ENCODE measurements at regions not wholly inside any gene's neighbourhood (a gene's known extent, or its start where the extent isn't known, plus 50 kb on each side); places are given as distances from the start of the nearest gene placed in this dataset.

DNA sequence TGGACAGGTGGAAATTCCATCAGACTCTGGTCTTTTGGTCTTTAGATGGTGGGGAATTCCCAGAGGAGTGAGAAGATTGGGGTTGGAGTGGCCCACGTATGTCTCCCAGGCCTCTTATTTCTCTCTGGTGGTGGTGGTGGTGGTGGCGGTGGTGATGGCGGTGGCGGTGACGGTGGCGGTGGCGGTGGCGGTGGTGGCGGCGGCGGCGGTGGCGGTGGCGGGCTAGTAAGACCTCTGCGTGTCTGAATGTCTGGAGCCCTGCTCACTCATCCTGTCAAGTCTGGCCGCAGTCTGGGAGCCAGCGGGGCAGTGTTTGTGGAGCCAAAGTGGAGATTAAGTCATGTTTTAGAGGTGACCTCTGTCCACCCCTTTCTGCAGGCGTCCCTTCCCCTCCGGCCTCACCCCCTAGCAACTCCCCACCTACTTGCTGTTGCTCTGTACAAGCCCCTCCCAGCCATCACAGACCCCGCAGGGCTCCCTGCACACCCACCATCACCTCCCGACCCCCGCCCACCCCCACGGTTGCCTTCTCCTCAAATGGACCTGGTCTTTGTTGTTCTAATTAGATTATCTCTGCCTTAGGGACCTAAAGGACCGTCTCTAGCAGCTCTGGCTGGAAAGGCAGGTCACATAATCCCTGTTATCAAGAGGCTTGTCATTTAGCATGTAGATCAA, 165.0 kb upstream of the TBX20 start:
- CTCF ChIA-PET = no interaction called here
- intact Hi-C loops (cut with micrococcal nuclease; ENCODE audit: unreplicated experiment) = no loop called here
- H3K4me3 ChIP-seq (ENCODE audit: low read depth, low read length, poor library complexity, severe bottlenecking) = no peak overlapping the region
- TF ChIP-seq, protein P1, sequence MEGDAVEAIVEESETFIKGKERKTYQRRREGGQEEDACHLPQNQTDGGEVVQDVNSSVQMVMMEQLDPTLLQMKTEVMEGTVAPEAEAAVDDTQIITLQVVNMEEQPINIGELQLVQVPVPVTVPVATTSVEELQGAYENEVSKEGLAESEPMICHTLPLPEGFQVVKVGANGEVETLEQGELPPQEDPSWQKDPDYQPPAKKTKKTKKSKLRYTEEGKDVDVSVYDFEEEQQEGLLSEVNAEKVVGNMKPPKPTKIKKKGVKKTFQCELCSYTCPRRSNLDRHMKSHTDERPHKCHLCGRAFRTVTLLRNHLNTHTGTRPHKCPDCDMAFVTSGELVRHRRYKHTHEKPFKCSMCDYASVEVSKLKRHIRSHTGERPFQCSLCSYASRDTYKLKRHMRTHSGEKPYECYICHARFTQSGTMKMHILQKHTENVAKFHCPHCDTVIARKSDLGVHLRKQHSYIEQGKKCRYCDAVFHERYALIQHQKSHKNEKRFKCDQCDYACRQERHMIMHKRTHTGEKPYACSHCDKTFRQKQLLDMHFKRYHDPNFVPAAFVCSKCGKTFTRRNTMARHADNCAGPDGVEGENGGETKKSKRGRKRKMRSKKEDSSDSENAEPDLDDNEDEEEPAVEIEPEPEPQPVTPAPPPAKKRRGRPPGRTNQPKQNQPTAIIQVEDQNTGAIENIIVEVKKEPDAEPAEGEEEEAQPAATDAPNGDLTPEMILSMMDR (conservative IDR thresholded peaks at IDR 0.05; ENCODE audit: low read depth, low read length) = no peak
- TF ChIP-seq EZH2 (IDR thresholded peaks at IDR 0.05; ENCODE audit: borderline replicate concordance, low read depth, low read length, poor library complexity, severe bottlenecking) = no peak
- BruUV-seq (replicated peaks) = no TSS peak
- no peak for DNase-seq (ENCODE audit: low spot score)
- no peaks in the 10 kb centered on the region for H3K27me3 ChIP-seq (replicated peaks; ENCODE audit: insufficient read depth, low read depth, low read length, poor library complexity)
- no peaks in the 10 kb centered on the region for H3K9me3 ChIP-seq (ENCODE audit: low read depth, low read length, poor library complexity, severe bottlenecking)
- POLR2A ChIA-PET (ENCODE audit: low non-redundant PET) = interaction anchor here (0.5 kb wide), 1 partner anchor 294 kb away, joined by 5 read pairs; no protein-coding TSS in a partner anchor
- H3K36me3 ChIP-seq (ENCODE audit: insufficient read depth, low read length, poor library complexity, severe bottlenecking) = no peaks in the 10 kb centered on the region
- no peaks in the 10 kb centered on the region for H3K4me1 ChIP-seq (ENCODE audit: insufficient read depth, low read length, poor library complexity, severe bottlenecking)
- no peak overlapping the region for H3K27ac ChIP-seq (ENCODE audit: low read depth, low read length, poor library complexity, severe bottlenecking)

DNA sequence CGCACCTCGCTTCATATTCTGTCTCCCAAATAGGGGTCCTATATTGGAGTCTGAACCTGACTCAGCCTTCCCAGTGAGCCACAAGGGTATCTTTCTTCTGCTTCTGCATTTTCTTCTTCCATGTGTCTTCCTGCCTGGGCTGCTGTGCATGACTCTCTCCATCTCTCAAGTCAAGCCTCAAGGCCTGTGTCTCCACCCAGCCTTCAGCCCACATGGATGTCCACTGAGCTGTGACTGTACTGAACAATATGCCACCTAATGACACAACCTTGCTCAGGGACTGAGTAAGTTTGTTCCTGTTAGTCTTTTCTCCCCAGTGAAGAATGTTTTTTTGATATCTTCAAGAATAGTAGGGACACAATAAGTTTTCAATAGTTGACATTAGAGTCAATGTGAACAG, 162.7 kb upstream of the TBX20 start:
- intact Hi-C loops (cut with micrococcal nuclease; ENCODE audit: unreplicated experiment) = no loop called here
- Histone ChIP-seq H3K36me3 (ENCODE audit: insufficient read depth, low read length, poor library complexity, severe bottlenecking) (no peaks in the 10 kb centered on the region), H3K9me3 (ENCODE audit: low read depth, low read length, poor library complexity, severe bottlenecking) (no peaks in the 10 kb centered on the region), H3K4me3 (ENCODE audit: low read depth, low read length, poor library complexity, severe bottlenecking) (no peak overlapping the region), H3K4me1 (ENCODE audit: insufficient read depth, low read length, poor library complexity, severe bottlenecking) (no peaks in the 10 kb centered on the region), H3K27ac (ENCODE audit: low read depth, low read length, poor library complexity, severe bottlenecking) (no peak overlapping the region), H3K27me3 (replicated peaks; ENCODE audit: insufficient read depth, low read depth, low read length, poor library complexity) (no peaks in the 10 kb centered on the region)
- ChIA-PET POLR2A (ENCODE audit: low non-redundant PET) (no interaction called here), CTCF (no interaction called here)
- BruUV-seq (replicated peaks) = no TSS peak
- TF ChIP-seq, protein P1 (conservative IDR thresholded peaks at IDR 0.05; ENCODE audit: low read depth, low read length) = no peak
- no peak for TF ChIP-seq EZH2 (IDR thresholded peaks at IDR 0.05; ENCODE audit: borderline replicate concordance, low read depth, low read length, poor library complexity, severe bottlenecking)
- DNase-seq (ENCODE audit: low spot score) = no peak

DNA sequence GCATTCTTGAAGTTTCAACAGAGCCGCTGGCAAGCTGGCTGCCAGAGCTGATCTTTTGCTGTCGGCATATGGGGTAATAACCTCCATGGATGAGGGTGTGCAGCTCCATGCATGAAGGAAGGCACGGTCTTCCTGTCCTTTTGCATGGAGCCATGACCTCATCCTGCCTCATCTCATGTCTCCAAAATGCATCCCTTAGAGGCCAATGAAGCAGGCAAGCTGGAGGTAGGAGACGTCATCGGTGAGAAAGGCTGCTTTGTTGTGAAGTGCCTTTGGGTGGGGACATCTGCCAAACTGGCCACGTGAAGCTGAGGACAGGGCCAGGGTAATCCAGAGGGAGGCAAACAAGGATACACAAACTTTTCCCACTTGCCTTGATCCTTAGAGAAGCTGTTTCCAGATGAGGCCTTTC, 161.5 kb upstream of the TBX20 start:
- Histone ChIP-seq H3K27ac (ENCODE audit: low read depth, low read length, poor library complexity, severe bottlenecking) (no peak overlapping the region), H3K27me3 (replicated peaks; ENCODE audit: insufficient read depth, low read depth, low read length, poor library complexity) (peaks cover 3% of the 10 kb centered on the region), H3K4me3 (ENCODE audit: low read depth, low read length, poor library complexity, severe bottlenecking) (no peak overlapping the region), H3K36me3 (ENCODE audit: insufficient read depth, low read length, poor library complexity, severe bottlenecking) (no peaks in the 10 kb centered on the region), H3K4me1 (ENCODE audit: insufficient read depth, low read length, poor library complexity, severe bottlenecking) (no peaks in the 10 kb centered on the region), H3K9me3 (ENCODE audit: low read depth, low read length, poor library complexity, severe bottlenecking) (no peaks in the 10 kb centered on the region)
- no TSS peak for BruUV-seq (replicated peaks)
- intact Hi-C loops (cut with micrococcal nuclease; ENCODE audit: unreplicated experiment) = no loop called here
- CTCF ChIA-PET = no interaction called here
- DNase-seq (ENCODE audit: low spot score) = no peak
- POLR2A ChIA-PET (ENCODE audit: low non-redundant PET) = no interaction called here
- TF ChIP-seq EZH2 (IDR thresholded peaks at IDR 0.05; ENCODE audit: borderline replicate concordance, low read depth, low read length, poor library complexity, severe bottlenecking) = no peak
- TF ChIP-seq, protein P1 (conservative IDR thresholded peaks at IDR 0.05; ENCODE audit: low read depth, low read length) = no peak
